HG03066 (cell line): ENCODE measurements at regions not wholly inside any gene's neighbourhood (a gene's known extent, or its start where the extent isn't known, plus 50 kb on each side); places are given as distances from the start of the nearest gene placed in this dataset.
"Not testable (repeated sequence)": the region's sequence is repeated elsewhere in the genome, so short reads cannot be mapped to it uniquely, and the experiment has no call there.

ENCODE experiments used
- ATAC-seq: cut with Tn5 transposase; IDR thresholded peaks from one replicate; pipeline ENCODE4 v1.9.1; 2021; ENCODE audit warnings: low read depth; ENCODE audit not compliant: unreplicated experiment

- ATAC-seq = no peak
Measured at GRCh38 chr2:147615726-147616125, 229.1 kb upstream of the ACVR2A start.

- ATAC-seq = no peak
Measured at GRCh38 chr2:147614979-147615470, 229.8 kb upstream of the ACVR2A start.

- ATAC-seq = no peak
Measured at GRCh38 chr2:147614471-147614870, 230.4 kb upstream of the ACVR2A start.

GRCh38 chr2:147610496-147611040, 234.3 kb upstream of the ACVR2A start:
- no peak for ATAC-seq

GRCh38 chr2:147609301-147609700, 235.5 kb upstream of the ACVR2A start:
- no peak for ATAC-seq

- no peak for ATAC-seq
Measured at GRCh38 chr2:147607379-147607778, 237.4 kb upstream of the ACVR2A start.

- no peak for ATAC-seq
Measured at GRCh38 chr2:147603876-147604275, 241.0 kb upstream of the ACVR2A start.

GRCh38 chr2:147603447-147603846, 241.4 kb upstream of the ACVR2A start:
- no peak for ATAC-seq

GRCh38 chr2:147600646-147601045, 244.2 kb upstream of the ACVR2A start:
- no peak for ATAC-seq

GRCh38 chr2:147600223-147600622, 244.6 kb upstream of the ACVR2A start:
- no peak for ATAC-seq

GRCh38 chr2:147595200-147595599, 249.6 kb upstream of the ACVR2A start:
- no peak for ATAC-seq

- ATAC-seq = no peak
Measured at GRCh38 chr2:147594038-147594437, 250.8 kb upstream of the ACVR2A start.

- not testable (repeated sequence) for ATAC-seq
Measured at GRCh38 chr2:147592784-147593183, 252.0 kb upstream of the ACVR2A start.

- no peak for ATAC-seq
Measured at GRCh38 chr2:147589127-147589526, 255.7 kb upstream of the ACVR2A start.

GRCh38 chr2:147588191-147588590, 256.6 kb upstream of the ACVR2A start:
- ATAC-seq = no peak

- ATAC-seq = no peak
Measured at GRCh38 chr2:147578529-147578928, 266.3 kb upstream of the ACVR2A start.

GRCh38 chr2:147577998-147578380, 266.8 kb upstream of the ACVR2A start:
- ATAC-seq = no peak

GRCh38 chr2:147577323-147577997, 267.4 kb upstream of the ACVR2A start:
- ATAC-seq = no peak

- no peak for ATAC-seq
Measured at GRCh38 chr2:147575106-147575505, 269.7 kb upstream of the ACVR2A start.

- ATAC-seq = no peak
Measured at GRCh38 chr2:147572622-147573021, 272.2 kb upstream of the ACVR2A start.

- ATAC-seq = no peak
Measured at GRCh38 chr2:147569426-147569825, 275.4 kb upstream of the ACVR2A start.

- no peak for ATAC-seq
Measured at GRCh38 chr2:147568109-147568508, 276.7 kb upstream of the ACVR2A start.
